Activated naive CD4-positive, alpha-beta T cell treated with anti-CD3 and anti-CD28 coated beads, Interleukin-2, amount 50 U/mL, for 72 hours (primary cell): ENCODE measurements at regions not wholly inside any gene's neighbourhood (a gene's known extent, or its start where the extent isn't known, plus 50 kb on each side); places are given as distances from the start of the nearest gene placed in this dataset.

Source experiments
- ATAC-seq, 2 donors: fragments of 150-1000 bp; cut with Tn5 transposase; 2 replicates each; pipeline ENCODE4 v1.10.0; 2021; ENCODE audit warnings: mild to moderate bottlenecking in 2 of 2, moderate library complexity in 2 of 2
- DNase-seq, 2 donors: peaks; one replicate each; pipeline ENCODE4 v3.0.0; 2021 to 2022; ENCODE audit warnings: low spot score in 2 of 2
- H3K27ac Mint-ChIP-seq, 2 donors: one replicate each; pipeline ENCODE4 v1.8.0; 2022; ENCODE audit warnings: mild to moderate bottlenecking in 2 of 2, mixed read lengths in 2 of 2
- H3K36me3 Mint-ChIP-seq, 2 donors: one replicate each; pipeline ENCODE4 v1.8.0; 2022; ENCODE audit warnings: mixed read lengths in 2 of 2
- H3K9me3 Mint-ChIP-seq, 2 donors: one replicate each; pipeline ENCODE4 v1.8.0; 2022; ENCODE audit warnings: mixed read lengths in 2 of 2

GRCh38 chr3:72015463-72015862 lies 230.5 kb upstream of the PROK2 start:
- H3K36me3 Mint-ChIP-seq: no peaks in the 10 kb centered on the region
- H3K9me3 Mint-ChIP-seq: no peaks in the 10 kb centered on the region
- ATAC-seq (no peak), DNase-seq (no peak)
- no peak overlapping the region for H3K27ac Mint-ChIP-seq

- Mint-ChIP-seq H3K9me3 (no peaks in the 10 kb centered on the region), H3K27ac (no peak overlapping the region), H3K36me3 (no peaks in the 10 kb centered on the region)
- no peak for DNase-seq
- no peak for ATAC-seq
These were observed 228.1 kb upstream of the PROK2 start for GRCh38 chr3:72013084-72013483.

GRCh38 chr3:72012363-72012762 lies 227.4 kb upstream of the PROK2 start:
- H3K36me3 Mint-ChIP-seq: peaks cover 0 to 6% of the 10 kb centered on the region in 2 donors
- ATAC-seq: no peak
- no peak overlapping the region for H3K27ac Mint-ChIP-seq
- no peak for DNase-seq
- H3K9me3 Mint-ChIP-seq: no peaks in the 10 kb centered on the region

GRCh38 chr3:72011485-72011884 lies 226.5 kb upstream of the PROK2 start:
- ATAC-seq: no peak
- no peak for DNase-seq
- no peaks in the 10 kb centered on the region for H3K9me3 Mint-ChIP-seq
- H3K36me3 Mint-ChIP-seq: peaks cover 0 to 7% of the 10 kb centered on the region in 2 donors
- H3K27ac Mint-ChIP-seq: no peak overlapping the region

- DNase-seq (no peak), ATAC-seq (peak in 1 of 2 donors; percentile 60)
- no peaks in the 10 kb centered on the region for H3K9me3 Mint-ChIP-seq
- peak overlapping the region in 1 of 2 donors; percentile 79 for H3K27ac Mint-ChIP-seq
- H3K36me3 Mint-ChIP-seq: peaks cover 0 to 7% of the 10 kb centered on the region in 2 donors
These were observed 225.0 kb upstream of the PROK2 start for GRCh38 chr3:72009851-72010443.

GRCh38 chr3:72008226-72008996 lies 223.5 kb upstream of the PROK2 start:
- no peak overlapping the region for H3K27ac Mint-ChIP-seq
- ATAC-seq (no peak), DNase-seq (no peak)
- H3K36me3 Mint-ChIP-seq: peaks cover 0 to 7% of the 10 kb centered on the region in 2 donors
- H3K9me3 Mint-ChIP-seq: peaks cover 0 to 3% of the 10 kb centered on the region in 2 donors

GRCh38 chr3:72006631-72007556 lies 221.9 kb upstream of the PROK2 start:
- no peak overlapping the region for H3K27ac Mint-ChIP-seq
- no peak for DNase-seq
- peaks cover 0 to 7% of the 10 kb centered on the region in 2 donors for H3K9me3 Mint-ChIP-seq
- peaks cover 0 to 7% of the 10 kb centered on the region in 2 donors for H3K36me3 Mint-ChIP-seq
- ATAC-seq: no peak

GRCh38 chr3:72004749-72005292 lies 219.9 kb upstream of the PROK2 start:
- DNase-seq (no peak), ATAC-seq (no peak)
- peaks cover 0 to 11% of the 10 kb centered on the region in 2 donors for H3K36me3 Mint-ChIP-seq
- no peak overlapping the region for H3K27ac Mint-ChIP-seq
- H3K9me3 Mint-ChIP-seq: peaks cover 0 to 11% of the 10 kb centered on the region in 2 donors

GRCh38 chr3:72003936-72004335 lies 219.0 kb upstream of the PROK2 start:
- Mint-ChIP-seq H3K27ac (no peak overlapping the region), H3K36me3 (peaks cover 0 to 19% of the 10 kb centered on the region in 2 donors), H3K9me3 (peaks cover 0 to 11% of the 10 kb centered on the region in 2 donors)
- ATAC-seq: no peak
- no peak for DNase-seq

- no peak overlapping the region for H3K27ac Mint-ChIP-seq
- ATAC-seq (no peak), DNase-seq (no peak)
- peaks cover 0 to 28% of the 10 kb centered on the region in 2 donors for H3K36me3 Mint-ChIP-seq
- peaks cover 0 to 16% of the 10 kb centered on the region in 2 donors for H3K9me3 Mint-ChIP-seq
These were observed 216.8 kb upstream of the PROK2 start for GRCh38 chr3:72001758-72002157.

- no peak overlapping the region for H3K27ac Mint-ChIP-seq
- DNase-seq (no peak), ATAC-seq (peak; percentile 81 to 91)
- H3K36me3 Mint-ChIP-seq: peaks cover 0 to 38% of the 10 kb centered on the region in 2 donors
- peaks cover 0 to 22% of the 10 kb centered on the region in 2 donors for H3K9me3 Mint-ChIP-seq
These were observed 214.2 kb upstream of the PROK2 start for GRCh38 chr3:71998995-71999673.

GRCh38 chr3:71997066-71997653 lies 212.2 kb upstream of the PROK2 start:
- peak in 1 of 2 donors; percentile 62 for ATAC-seq
- peak overlapping the region in 1 of 2 donors; percentile 80 for H3K27ac Mint-ChIP-seq

GRCh38 chr3:71994906-71995305 lies 210.0 kb upstream of the PROK2 start:
- DNase-seq (no peak), ATAC-seq (no peak)
- Mint-ChIP-seq H3K9me3 (peaks cover 0 to 32% of the 10 kb centered on the region in 2 donors), H3K27ac (no peak overlapping the region), H3K36me3 (peaks cover 5 to 73% of the 10 kb centered on the region in 2 donors)

More at GRCh38 chr3:71997066-71997653, 212.2 kb upstream of the PROK2 start:
- Mint-ChIP-seq H3K36me3 (peaks cover 5 to 56% of the 10 kb centered on the region in 2 donors), H3K9me3 (peaks cover 0 to 27% of the 10 kb centered on the region in 2 donors)
- no peak for DNase-seq

- peaks cover 0 to 36% of the 10 kb centered on the region in 2 donors for H3K9me3 Mint-ChIP-seq
- DNase-seq (no peak), ATAC-seq (peak; percentile 16 to 26)
- peak overlapping the region in 1 of 2 donors; percentile 75 for H3K27ac Mint-ChIP-seq
- peaks cover 5 to 70% of the 10 kb centered on the region in 2 donors for H3K36me3 Mint-ChIP-seq
These were observed 209.3 kb upstream of the PROK2 start for GRCh38 chr3:71994203-71994602.

GRCh38 chr3:71991681-71992080 lies 206.7 kb upstream of the PROK2 start:
- Mint-ChIP-seq H3K36me3 (peaks cover 5 to 63% of the 10 kb centered on the region in 2 donors), H3K9me3 (peaks cover 0 to 31% of the 10 kb centered on the region in 2 donors), H3K27ac (no peak overlapping the region)
- DNase-seq (no peak), ATAC-seq (no peak)
